ENCODE measurements at regions not wholly inside any gene's neighbourhood (a gene's known extent, or its start where the extent isn't known, plus 50 kb on each side); places are given as distances from the start of the nearest gene placed in this dataset.
"Not testable (repeated sequence)": the region's sequence is repeated elsewhere in the genome, so short reads cannot be mapped to it uniquely, and the experiment has no call there.

GRCh38 chr2:182594286-182594685 lies 121.8 kb upstream of the DNAJC10 start:
- DNase-seq (ENCODE audit: low read depth in 2 of 2) = no peak

DNA sequence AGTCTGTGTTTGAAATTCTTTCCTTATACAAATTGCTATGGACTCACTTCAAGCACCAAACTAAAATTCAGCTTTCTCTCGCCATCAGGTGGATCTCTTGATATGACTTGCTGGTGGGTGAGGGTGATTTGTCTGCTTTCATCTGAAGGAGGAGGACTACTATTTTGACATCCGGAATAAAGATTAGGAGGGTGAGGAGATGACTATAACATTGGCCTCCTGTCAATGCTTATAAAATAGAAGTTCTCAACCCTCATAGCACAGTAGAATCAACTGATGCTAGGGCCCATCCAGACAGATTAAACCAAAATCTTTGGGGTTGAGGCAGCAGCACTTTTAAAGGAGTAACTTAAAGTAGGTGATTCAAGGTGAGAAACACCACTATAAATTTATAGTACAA lies 120.4 kb upstream of the DNAJC10 start:
- DNase-seq (ENCODE audit: low read depth in 2 of 2) = no peak

- no peak for DNase-seq (ENCODE audit: low read depth in 2 of 2)
Measured at GRCh38 chr2:182597570-182598295, 118.3 kb upstream of the DNAJC10 start.

- no peak for DNase-seq (ENCODE audit: low read depth in 2 of 2)
Measured at GRCh38 chr2:182598626-182599025, 117.4 kb upstream of the DNAJC10 start.

GRCh38 chr2:182605166-182605565 lies 110.9 kb upstream of the DNAJC10 start:
- no peak for DNase-seq (ENCODE audit: low read depth in 2 of 2)

DNA sequence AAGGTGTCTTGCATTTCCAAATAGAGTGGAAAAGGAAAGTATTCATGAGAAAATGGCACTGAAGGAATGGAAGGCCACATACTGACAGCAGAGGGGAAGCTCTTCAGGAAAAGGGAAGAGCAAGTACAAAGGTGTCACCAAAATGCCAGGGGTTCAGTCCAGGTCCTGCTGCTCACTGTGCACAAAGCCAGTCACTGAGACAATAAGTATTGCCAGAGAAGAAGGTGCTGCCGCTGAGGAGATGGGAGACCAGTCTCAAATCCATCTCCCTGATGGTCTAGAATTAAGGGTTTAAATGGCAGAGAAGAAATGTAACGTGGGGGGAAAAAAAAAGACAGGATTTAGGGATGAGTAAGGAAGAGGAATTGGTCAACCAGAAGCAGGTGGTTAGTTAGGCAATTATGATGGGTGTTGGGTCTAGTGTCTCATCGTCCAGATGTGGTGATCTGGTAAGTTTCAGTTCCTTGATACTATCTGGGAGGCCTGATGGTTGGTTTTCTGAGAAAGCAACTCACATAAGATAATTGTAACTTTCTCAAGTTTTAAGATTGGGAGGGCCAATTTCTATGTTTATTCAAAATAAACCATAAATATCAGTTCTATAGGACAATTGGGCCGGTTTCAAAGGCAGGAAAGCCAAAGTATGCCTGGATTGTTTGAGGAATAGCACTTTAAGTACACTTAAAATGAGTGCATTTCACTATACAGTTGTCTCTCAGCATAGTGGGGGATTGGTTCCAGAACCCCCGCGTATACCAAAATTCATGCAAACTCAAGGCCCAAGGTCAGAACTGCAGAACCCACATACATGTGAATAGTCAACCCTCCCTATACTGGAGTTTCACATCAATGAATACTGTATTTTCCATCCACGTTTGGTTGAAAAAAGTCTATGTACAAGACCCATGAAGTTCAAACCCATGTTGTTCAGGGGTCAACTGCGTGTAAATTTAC lies 109.1 kb upstream of the DNAJC10 start:
- DNase-seq (ENCODE audit: low read depth in 2 of 2) = no peak

DNA sequence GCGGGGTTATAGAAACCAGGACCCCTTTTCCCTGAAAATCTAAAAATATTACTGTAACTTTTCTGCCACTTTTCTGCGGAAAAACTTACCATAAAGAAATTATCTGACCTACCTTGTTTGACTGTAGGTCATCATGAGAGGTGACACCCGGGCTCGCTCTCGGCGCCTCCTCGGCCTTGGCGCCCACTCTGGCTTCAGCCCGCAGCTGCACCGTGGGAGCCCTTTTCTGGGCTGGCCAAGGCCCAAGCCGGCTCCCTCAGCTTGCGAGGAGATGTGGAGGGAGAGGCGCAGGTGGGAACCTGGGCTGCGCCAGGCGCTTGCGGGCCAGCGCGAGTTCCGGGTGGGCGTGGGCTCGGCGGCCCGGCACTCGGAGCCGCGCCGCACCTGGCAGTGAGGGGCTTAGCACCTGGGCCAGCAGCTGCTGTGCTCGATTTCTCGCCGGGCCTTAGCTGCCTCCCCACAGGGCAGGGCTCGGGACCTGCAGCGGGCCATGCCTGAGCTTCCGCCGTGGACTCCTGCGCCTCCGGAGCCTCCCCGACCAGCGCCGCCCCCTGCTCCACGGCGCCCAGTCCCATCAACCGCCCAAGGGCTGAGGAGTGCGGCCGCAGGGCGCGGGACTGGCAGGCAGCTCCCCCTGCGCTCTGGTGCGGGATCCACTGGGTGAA lies 107.7 kb upstream of the DNAJC10 start:
- no peak for DNase-seq (ENCODE audit: low read depth in 2 of 2)

DNA sequence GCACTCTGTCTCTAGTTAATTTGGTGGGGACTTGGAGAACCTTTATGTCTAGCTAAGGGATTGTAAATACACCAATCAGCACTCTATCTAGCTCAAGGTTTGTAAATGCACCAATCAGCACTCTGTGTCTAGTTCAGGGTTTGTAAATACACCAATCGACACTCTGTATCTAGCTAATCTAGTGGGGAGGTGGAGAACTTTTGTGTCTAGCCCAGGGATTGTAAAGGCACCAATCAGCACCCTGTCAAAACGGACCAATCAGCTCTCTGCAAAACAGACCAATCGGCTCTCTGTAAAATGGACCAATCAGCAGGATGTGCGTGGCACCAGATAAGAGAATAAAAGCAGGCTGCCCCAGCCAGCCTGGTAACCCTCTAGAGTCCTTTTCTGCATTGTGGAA lies 107.1 kb upstream of the DNAJC10 start:
- not testable (repeated sequence) for DNase-seq (ENCODE audit: low read depth in 2 of 2)

- no peak for DNase-seq (ENCODE audit: low read depth in 2 of 2)
Measured at GRCh38 chr2:182610231-182610630, 105.8 kb upstream of the DNAJC10 start.

DNA sequence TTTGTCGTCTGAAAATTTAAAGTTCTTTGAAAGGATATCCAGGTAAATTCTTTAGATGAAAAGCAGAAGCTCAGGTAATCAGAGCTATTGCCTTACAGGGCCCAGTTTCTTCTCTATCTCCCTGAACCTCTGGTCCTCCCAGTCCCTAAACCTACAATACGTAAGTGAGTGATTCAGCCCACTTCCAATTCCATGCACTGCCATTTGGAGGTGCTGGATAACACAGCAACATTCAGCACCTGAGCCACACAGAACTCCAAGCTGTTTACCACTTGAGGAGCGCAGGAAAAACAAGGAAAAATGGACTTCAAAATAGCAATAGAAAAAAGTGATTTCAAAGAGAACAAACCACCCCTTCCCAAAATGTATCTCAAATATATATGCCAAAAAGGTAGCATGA lies 105.0 kb upstream of the DNAJC10 start:
- DNase-seq (ENCODE audit: low read depth in 2 of 2) = no peak

DNA sequence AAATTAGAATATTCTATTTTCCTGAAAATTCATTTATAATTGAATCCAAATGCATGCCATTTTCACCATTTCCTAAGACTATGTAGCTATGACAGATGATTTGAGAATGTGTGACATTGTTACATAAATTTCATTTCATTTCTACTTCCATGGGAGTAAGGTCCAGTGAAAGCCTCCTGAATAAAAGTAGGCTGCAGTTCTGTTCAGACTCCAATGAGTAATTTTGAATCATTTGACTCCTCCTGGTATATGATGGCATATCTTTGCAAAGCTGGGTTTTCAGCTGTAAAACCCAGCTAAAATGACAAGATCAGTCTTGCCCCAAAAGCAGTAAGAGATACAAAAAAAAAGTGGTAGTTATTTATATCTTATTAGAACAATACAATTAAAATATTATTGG lies 101.0 kb upstream of the DNAJC10 start:
- no peak for DNase-seq (ENCODE audit: low read depth in 2 of 2)

DNA sequence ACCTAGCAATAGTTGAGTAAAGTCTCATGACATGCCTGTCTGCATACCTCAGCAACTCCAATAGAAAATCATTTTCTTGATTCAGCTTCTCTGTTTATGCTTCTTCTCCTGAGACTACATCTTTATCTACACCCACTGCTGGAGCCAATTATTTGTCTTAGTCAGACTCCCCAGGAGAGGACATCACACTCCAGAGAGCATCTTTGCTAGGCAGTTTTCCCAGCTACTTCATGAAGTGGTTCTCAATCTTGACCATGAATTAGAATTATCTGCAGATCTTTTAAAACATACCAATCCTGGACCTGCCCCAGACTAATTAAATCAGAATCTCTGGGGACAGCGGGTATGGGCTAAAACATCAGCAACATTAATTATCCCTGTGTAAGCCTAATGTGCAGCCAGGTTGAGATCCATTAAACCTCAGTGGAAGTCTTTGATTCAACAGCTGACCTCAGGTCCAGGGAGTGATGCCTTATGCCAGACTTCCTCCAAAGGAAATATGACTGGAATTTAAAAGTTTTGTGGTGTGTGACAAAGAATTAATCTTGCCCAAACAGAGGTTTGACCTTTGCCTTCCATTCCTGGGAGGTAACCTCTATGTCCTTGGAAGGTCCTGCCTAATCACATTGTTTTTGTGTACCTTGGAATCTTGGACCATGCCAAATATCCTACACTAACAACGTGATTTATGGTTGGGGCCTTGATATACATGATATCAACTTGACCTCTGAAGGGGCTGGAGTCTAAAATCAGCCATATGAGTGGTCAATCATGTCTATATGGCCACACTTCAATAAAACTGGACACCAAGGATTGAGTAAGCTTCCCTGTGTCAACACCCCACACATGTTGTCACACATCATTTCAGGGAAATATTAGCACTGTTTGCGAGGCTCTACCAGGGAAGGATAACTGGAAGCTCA lies 99.3 kb upstream of the DNAJC10 start:
- DNase-seq (ENCODE audit: low read depth in 2 of 2) = peak in 1 of 2 donors; percentile 83

DNA sequence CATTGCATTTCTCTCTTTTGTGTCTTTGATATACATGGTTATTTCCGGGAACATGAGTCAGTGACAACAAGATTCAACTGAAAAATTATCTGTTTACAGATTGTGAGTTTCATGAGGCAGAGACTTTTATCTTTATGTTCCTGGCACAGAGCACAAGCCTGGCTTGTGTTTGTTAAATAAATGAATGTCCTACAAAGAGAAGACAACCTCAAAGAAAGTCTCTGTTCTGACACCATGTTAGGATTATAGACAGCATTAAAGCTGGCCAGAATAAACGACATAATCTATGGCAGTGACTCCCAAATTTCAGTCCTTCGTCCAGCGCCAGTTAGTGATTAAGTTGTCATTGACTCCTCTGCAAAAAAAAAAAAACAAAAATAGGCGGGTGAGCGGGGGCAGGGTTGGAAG lies 97.4 kb upstream of the DNAJC10 start:
- peak in 1 of 2 donors; percentile 14 for DNase-seq (ENCODE audit: low read depth in 2 of 2)

DNA sequence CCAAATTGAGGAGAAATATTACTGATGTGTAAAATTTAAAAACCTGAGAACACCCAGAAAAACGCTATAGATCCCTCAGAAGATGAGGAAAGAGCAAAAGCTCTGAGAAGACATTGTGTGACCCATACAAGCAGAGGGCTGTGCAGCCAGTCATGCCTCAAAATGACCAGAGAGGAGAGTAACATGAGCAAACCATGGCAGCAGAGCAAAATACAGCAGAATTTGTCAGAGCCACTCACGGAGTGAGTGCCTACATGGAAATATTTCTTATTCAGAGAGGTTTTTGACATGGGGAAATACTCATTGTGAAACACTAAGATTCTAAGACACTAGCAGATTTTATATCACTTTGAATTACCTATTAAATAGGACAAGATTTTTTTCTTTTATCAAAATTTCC lies 96.8 kb upstream of the DNAJC10 start:
- DNase-seq (ENCODE audit: low read depth in 2 of 2) = no peak

DNA sequence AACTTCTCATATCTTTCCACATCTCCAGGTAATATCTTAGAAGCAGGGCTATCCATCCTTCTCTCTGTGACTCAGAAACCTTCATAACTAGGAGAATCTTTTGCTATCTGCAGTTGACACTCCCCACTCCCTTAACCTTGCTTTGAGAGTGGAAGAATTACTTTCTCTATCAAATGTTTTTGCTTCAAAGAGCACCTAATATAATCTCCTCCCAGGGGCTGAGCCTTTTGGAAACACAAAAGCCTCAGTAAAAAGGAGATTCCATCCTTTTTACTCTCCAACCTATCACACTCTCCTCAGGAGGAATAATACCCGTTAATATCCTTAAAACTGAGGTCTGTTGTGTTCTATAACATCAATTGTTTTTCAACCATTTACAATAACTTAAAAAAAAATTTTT lies 94.9 kb upstream of the DNAJC10 start:
- DNase-seq (ENCODE audit: low read depth in 2 of 2) = no peak

- no peak for DNase-seq (ENCODE audit: low read depth in 2 of 2)
Measured at GRCh38 chr2:182621810-182622209, 94.2 kb upstream of the DNAJC10 start.

DNA sequence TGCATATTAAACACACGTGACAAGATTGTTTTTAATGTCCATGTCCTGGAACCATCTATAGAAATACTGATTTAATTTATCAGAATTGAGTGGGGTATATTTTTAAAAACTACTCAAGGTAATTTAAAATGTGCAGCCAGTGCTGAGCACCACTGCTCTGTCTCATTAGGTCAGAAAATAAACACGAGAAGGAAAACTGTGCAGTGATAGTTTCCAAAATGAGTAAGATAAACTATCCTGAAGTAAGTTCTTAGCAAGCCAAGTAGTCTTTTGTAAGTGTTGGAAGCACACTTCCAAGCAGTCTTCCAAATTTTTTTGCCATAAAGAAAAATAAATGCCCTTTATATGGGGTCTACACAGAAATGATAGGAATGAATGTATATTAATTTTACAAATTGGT lies 93.8 kb upstream of the DNAJC10 start:
- no peak for DNase-seq (ENCODE audit: low read depth in 2 of 2)

DNA sequence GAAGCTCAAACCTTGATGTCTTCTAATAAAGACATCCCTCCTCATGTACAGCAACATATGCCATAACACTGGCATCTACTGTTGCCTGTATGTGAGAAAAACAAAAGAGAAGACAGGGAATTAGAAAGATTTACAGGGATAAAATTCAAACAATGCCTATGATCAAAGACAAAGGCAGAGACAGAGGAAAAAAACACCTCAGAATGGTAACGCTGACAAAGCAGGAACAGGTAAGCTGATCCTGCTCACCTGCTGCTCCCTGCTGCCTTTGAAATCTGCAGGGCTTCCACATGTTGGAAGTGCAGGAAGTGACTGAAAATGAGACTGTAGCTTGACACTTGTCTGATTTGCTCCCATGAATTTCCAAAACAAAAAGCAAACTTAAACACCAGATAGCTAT lies 90.2 kb upstream of the DNAJC10 start:
- DNase-seq (ENCODE audit: low read depth in 2 of 2) = no peak

DNA sequence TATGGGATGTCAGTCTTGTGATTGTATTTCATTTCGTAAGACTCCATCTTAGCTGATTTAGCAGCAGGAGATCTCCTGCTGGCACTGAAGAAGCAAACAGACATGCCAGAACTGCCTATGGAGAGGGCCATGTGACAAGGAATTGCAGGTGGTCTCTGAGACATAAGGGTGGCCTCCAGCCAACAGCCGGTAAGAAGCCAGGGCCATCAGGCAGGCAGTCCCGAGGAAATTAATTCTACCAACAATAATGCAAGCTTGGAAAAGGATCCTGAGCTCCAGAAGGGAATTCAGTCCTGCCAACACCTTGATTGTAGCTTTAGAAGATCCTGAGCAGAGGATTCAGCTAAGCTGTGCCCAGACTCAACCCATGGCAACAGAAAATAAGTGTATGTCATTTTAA lies 87.1 kb upstream of the DNAJC10 start:
- no peak for DNase-seq (ENCODE audit: low read depth in 2 of 2)

- DNase-seq (ENCODE audit: low read depth in 2 of 2) = no peak
Measured at GRCh38 chr2:182630207-182630606, 85.8 kb upstream of the DNAJC10 start.

- no peak for DNase-seq (ENCODE audit: low read depth in 2 of 2)
Measured at GRCh38 chr2:182631299-182631698, 84.8 kb upstream of the DNAJC10 start.
